ENCODE measurements at regions not wholly inside any gene's neighbourhood (a gene's known extent, or its start where the extent isn't known, plus 50 kb on each side); places are given as distances from the start of the nearest gene placed in this dataset.

GRCh38 chr20:11591965-11592364, 325.7 kb upstream of the BTBD3 start:
- DNase-seq (ENCODE audit: low read depth) = no peak
- TF ChIP-seq, protein P1, sequence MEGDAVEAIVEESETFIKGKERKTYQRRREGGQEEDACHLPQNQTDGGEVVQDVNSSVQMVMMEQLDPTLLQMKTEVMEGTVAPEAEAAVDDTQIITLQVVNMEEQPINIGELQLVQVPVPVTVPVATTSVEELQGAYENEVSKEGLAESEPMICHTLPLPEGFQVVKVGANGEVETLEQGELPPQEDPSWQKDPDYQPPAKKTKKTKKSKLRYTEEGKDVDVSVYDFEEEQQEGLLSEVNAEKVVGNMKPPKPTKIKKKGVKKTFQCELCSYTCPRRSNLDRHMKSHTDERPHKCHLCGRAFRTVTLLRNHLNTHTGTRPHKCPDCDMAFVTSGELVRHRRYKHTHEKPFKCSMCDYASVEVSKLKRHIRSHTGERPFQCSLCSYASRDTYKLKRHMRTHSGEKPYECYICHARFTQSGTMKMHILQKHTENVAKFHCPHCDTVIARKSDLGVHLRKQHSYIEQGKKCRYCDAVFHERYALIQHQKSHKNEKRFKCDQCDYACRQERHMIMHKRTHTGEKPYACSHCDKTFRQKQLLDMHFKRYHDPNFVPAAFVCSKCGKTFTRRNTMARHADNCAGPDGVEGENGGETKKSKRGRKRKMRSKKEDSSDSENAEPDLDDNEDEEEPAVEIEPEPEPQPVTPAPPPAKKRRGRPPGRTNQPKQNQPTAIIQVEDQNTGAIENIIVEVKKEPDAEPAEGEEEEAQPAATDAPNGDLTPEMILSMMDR (conservative IDR thresholded peaks at IDR 0.05; ENCODE audit: control insufficient read depth, insufficient read depth, low read depth, low read length) = no peak
- no peak overlapping the region for H3K4me3 ChIP-seq (ENCODE audit: control insufficient read depth, low read depth, low read length)

DNA sequence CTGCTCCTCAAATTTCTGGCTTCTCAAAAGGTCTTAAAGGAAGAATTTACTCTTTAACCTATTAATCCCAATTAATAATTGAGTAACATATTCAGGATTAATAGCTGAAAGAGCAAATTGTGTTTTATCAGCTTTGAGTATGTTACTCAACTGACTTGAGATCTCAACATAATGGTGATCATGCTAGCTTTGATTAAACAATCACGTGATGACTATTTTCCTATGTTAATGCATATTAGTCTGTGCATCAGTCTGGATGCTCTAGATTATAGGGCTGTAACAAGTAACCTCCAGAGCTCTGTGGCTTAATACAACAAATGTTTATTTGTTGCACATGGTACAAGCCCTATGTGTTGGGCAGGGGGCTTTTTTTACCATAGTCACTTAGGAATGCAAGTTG, 313.4 kb upstream of the BTBD3 start:
- H3K4me3 ChIP-seq (ENCODE audit: control insufficient read depth, low read depth, low read length) = no peak overlapping the region
- TF ChIP-seq, protein P1 (conservative IDR thresholded peaks at IDR 0.05; ENCODE audit: control insufficient read depth, insufficient read depth, low read depth, low read length) = no peak
- DNase-seq (ENCODE audit: low read depth) = no peak

GRCh38 chr20:11607047-11607446, 310.6 kb upstream of the BTBD3 start:
- TF ChIP-seq, protein P1 (conservative IDR thresholded peaks at IDR 0.05; ENCODE audit: control insufficient read depth, insufficient read depth, low read depth, low read length) = no peak
- no peak overlapping the region for H3K4me3 ChIP-seq (ENCODE audit: control insufficient read depth, low read depth, low read length)

GRCh38 chr20:11608736-11609135, 309.0 kb upstream of the BTBD3 start:
- DNase-seq (ENCODE audit: low read depth) = no peak
- H3K4me3 ChIP-seq (ENCODE audit: control insufficient read depth, low read depth, low read length) = no peak overlapping the region
- TF ChIP-seq, protein P1 (conservative IDR thresholded peaks at IDR 0.05; ENCODE audit: control insufficient read depth, insufficient read depth, low read depth, low read length) = no peak

More at GRCh38 chr20:11607047-11607446, 310.6 kb upstream of the BTBD3 start:
- no peak for DNase-seq (ENCODE audit: low read depth)

DNA sequence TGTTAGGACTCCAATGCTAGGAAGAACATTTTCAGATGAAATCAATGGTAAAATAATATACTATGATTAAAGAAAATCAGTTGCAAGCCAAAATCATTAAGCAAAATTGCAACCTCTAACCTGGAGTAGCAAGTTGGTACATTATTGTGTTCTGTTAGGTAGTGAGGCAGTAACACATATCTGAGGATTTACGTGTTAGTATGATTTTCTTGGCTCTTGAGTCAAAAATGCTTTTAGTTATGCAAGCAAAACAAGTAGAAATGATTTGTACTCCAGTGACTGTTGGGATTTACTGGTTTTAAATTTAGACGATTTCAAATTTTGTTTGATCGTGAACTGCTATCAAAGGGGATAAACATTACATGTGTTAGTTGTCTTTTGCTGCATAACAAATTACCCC, 293.0 kb upstream of the BTBD3 start:
- no peak for DNase-seq (ENCODE audit: low read depth)
- TF ChIP-seq, protein P1 (conservative IDR thresholded peaks at IDR 0.05; ENCODE audit: control insufficient read depth, insufficient read depth, low read depth, low read length) = no peak
- no peak overlapping the region for H3K4me3 ChIP-seq (ENCODE audit: control insufficient read depth, low read depth, low read length)

DNA sequence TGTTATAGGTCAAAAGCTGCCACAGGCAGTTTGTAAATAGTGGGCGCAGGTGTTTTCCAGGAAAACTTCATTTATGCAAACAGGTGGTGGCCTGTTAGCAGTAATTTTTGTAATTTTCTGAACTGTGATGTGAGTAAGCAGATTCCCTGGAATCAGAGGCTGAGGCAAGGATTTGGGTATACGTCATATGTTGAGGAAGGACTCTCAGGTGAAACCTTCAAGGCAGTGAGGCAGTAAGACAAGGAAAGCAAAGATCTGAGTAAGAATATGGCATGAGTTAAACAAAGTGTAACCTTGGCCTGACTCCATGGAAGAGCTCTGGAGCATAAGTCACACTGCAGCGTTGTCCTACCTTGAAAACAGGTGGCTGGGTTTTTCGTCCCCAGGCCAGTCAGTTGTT, 291.1 kb upstream of the BTBD3 start:
- TF ChIP-seq, protein P1 (conservative IDR thresholded peaks at IDR 0.05; ENCODE audit: control insufficient read depth, insufficient read depth, low read depth, low read length) = no peak
- no peak for DNase-seq (ENCODE audit: low read depth)
- no peak overlapping the region for H3K4me3 ChIP-seq (ENCODE audit: control insufficient read depth, low read depth, low read length)

DNA sequence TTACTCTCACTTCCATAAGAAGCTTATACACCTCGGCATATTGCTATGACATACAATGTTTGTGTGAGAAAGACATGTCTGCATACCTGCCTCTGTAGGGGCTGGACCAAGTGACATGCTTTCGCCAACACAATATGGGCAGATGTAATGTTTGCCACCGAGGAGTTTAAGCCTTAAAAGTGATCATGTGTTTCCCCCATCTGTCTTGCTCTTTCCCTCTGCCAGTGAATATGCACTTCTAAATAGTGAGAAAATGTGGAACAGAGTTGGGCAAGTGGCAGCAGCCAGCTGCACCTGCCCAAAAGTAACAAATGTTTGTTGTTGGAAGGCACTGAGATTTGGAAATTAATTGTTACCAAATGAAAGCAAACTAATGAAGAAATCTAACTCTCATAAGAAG, 274.8 kb upstream of the BTBD3 start:
- TF ChIP-seq, protein P1 (conservative IDR thresholded peaks at IDR 0.05; ENCODE audit: control insufficient read depth, insufficient read depth, low read depth, low read length) = no peak
- no peak overlapping the region for H3K4me3 ChIP-seq (ENCODE audit: control insufficient read depth, low read depth, low read length)
- DNase-seq (ENCODE audit: low read depth) = no peak

All from fibroblast of mammary gland (primary cell).